GM04504 (cell line): ENCODE measurements at regions not wholly inside any gene's neighbourhood (a gene's known extent, or its start where the extent isn't known, plus 50 kb on each side); places are given as distances from the start of the nearest gene placed in this dataset.
"Not testable (repeated sequence)": the region's sequence is repeated elsewhere in the genome, so short reads cannot be mapped to it uniquely, and the experiment has no call there.

Experiments
- DNase-seq: peaks from one replicate; pipeline ENCODE4 v3.0.0-alpha.2; 2012; ENCODE audit warnings: low read depth

GRCh38 chr20:24836661-24837299 lies 112.3 kb upstream of the CST7 start:
- no peak for DNase-seq

DNA sequence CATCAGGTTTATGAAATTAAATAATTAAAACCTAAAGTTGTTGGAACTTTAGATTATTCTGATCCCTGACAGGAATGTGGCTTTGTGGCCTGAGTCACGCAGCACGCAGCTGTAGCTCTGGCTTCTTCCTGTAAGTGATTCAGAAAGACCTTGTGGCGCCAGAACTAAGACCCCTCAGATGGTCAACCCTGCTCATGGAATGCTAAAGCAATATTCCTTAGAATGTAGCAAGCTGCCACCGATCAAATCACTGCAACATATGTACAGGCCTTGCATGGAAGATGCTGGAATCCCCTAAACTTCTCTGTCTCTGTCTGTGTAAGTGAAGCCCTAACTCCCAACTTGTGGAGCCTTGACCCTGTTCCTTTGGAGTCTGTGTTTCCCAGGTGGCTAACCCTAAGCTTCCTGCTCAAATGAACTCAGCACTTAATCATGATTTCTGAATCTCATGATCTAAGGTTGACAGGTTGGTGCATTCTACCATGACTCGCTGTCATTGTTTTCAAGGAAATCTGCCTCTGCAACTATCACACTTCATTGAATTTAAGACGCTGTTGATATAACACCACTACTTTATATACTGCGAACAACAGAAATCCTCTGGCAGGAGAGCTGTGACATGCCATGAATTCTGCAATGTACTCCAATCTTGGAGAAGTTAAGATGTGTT lies 111.2 kb upstream of the CST7 start:
- DNase-seq, result no peak

GRCh38 chr20:24838546-24839535 lies 110.2 kb upstream of the CST7 start:
- peak; percentile 34 for DNase-seq

GRCh38 chr20:24840121-24840713 lies 108.9 kb upstream of the CST7 start:
- no peak for DNase-seq

- DNase-seq, result no peak
These were observed 106.7 kb upstream of the CST7 start for GRCh38 chr20:24842274-24842917.

- DNase-seq, result no peak
These were observed 106.0 kb upstream of the CST7 start for GRCh38 chr20:24842918-24843715.

DNA sequence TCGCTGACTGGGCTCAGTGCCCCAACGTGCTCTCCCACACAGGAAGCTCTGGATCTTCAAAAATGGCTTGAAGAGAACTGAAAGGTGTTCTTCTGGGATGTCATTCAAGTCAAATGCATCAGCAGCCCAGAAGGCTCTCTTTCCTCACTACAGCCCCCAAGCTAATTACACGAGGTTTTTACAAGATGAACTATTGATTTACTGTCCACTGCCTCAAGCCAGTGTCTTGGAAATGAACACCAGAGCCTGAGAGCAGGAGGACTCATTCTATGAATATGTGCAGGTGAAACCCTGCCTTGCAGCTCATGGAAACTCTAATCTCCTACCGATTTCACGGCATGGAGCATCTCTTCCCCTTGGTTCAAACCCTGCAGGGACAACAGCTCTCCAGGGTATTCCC lies 98.9 kb upstream of the CST7 start:
- no peak for DNase-seq

- no peak for DNase-seq
These were observed 97.6 kb upstream of the CST7 start for GRCh38 chr20:24851346-24852019.

GRCh38 chr20:24853916-24854315 lies 95.2 kb upstream of the CST7 start:
- DNase-seq, result no peak

DNA sequence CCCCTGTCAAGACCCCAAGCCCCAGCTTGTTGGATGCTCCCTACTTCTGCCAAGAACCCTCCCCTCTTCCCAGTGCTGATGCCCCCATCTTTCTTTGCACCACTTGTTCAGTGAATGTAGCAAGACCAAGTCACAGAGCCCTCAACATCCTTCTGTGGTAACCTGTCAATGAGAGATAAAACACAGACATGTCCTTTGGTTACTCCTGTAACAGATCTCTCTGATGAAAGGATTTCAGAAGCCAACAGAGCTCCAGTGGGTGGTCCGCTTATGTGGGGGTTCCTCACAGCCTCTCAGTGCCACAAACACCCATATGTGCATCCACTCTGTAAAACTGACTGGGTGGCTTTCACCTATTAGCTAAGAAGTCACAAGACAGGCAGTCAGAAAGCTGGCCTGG lies 93.2 kb upstream of the CST7 start:
- DNase-seq, result no peak

DNA sequence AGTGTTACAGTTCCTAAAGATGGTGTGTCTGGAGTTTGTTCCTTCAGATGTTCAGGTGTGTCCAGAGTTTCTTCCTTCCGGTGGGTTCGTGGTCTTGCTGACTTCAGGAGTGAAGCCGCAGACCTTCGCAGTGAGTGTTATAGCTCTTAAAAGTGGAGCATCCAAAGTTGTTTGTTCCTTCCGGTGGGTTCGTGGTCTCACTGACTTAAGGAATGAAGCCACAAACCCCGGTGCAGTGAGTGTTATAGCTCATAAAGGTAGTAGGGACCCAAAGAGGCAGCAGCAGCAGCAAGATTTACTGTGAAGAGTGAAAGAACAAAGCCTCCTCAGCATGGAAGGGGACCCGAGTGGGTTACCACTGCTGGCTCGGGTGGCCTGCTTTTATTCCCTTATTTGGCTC lies 90.6 kb upstream of the CST7 start:
- not testable (repeated sequence) for DNase-seq

GRCh38 chr20:24859539-24859938 lies 89.5 kb upstream of the CST7 start:
- DNase-seq, result no peak

GRCh38 chr20:24862186-24862585 lies 86.9 kb upstream of the CST7 start:
- no peak for DNase-seq

- DNase-seq, result no peak
These were observed 86.5 kb upstream of the CST7 start for GRCh38 chr20:24862606-24863005.

DNA sequence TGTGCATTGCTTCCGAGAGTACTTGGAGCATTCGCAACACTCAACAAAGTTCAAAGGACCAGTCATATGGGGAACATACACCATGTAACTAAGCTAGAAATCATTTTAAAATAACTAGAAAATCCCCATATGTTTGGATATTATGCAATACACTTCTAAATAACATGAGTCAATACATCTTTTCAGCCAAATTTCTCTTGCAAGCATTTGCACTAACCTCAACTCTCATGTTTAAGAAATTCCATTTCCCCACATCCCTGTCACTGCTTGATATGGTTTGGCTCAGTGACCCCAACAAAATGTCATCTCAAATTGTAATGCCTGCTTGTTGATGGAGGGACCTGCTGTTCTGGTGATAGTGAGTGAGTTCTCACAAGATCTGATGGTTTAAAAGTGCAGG lies 85.7 kb upstream of the CST7 start:
- DNase-seq, result no peak

- DNase-seq, result no peak
These were observed 83.1 kb upstream of the CST7 start for GRCh38 chr20:24866008-24866407.

- no peak for DNase-seq
These were observed 82.3 kb upstream of the CST7 start for GRCh38 chr20:24866742-24867141.

DNA sequence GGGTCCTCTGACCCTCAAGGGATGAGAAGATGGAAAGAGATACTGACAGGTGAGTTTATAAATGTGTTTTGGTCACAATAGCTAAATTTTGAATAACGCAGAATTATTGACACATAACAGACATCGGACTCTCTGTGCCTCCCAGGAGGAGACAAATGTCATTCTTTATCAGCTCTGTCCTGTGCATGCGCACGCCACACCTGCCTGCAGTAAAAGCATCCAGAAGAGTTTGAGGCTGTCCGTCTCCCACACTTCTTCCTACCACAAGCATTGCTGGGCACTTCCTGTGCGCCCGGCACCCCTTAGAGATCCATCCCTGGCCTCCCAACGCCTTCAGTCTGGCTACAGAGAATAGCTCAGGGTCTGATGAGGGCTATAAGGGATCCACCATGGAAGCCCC lies 81.5 kb upstream of the CST7 start:
- no peak for DNase-seq

- no peak for DNase-seq
These were observed 80.6 kb upstream of the CST7 start for GRCh38 chr20:24868396-24868927.

DNA sequence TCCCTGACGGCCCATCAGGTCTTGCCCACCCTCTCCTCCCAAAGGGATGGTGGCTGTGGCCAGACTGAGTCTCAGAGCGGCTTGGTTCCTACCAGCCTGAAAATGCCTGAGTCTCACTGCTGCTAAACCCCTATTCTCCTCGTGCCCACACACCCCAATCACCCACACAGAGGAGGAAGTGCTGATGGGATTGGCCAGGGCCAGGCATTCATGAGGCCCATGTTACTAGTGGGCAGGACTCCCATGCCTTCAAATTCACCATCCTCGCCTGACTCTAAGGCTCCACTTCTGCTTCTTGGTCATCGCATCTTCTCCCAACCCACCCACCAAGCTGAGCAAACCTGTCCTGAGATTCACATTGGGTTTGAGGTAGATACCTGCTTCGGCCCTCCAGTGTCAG lies 80.1 kb upstream of the CST7 start:
- DNase-seq, result no peak
